ENCODE measurements at regions not wholly inside any gene's neighbourhood (a gene's known extent, or its start where the extent isn't known, plus 50 kb on each side); places are given as distances from the start of the nearest gene placed in this dataset.

DNA sequence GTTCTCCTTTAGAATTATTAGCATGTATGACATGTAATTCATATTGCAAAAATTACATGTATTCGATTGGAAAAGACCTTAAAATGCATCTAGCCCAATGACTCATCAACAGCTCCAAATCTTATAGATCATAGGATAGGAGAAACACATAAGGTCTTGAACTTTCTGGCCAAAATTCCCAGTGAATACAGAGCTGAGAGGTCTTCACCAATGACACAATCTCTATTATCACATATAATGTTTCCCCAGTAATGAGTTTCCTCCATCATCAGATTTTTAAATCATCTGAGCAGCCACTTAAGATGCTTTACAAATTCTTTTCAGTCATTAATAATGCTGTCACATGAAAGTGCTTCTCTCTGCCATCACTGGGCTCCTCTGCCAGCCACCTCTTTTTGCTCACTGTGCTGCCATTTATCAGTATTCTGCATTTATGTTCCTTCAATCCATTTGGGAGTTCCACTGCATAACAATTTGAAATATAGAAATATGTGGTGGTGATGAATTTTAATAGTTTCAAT is 804.9 kb downstream of the SUCLG1 start:
- H3K4me2 ChIP-seq: no peak overlapping the region
- no peak for TF ChIP-seq Cebpa-rat (IDR thresholded peaks at IDR 0.05)
- no peak overlapping the region for H3K9ac ChIP-seq
- no peaks in the 10 kb centered on the region for H4K20me1 ChIP-seq
- no peaks in the 10 kb centered on the region for H3K9me3 ChIP-seq (replicated peaks in 1 of 11)
- no peak overlapping the region for H3K27ac ChIP-seq
- H3K27me3 ChIP-seq: no peaks in the 10 kb centered on the region
- H3K36me3 ChIP-seq: no peaks in the 10 kb centered on the region
- H3K4me3 ChIP-seq: no peak overlapping the region
- no peaks in the 10 kb centered on the region for H3K4me1 ChIP-seq

DNA sequence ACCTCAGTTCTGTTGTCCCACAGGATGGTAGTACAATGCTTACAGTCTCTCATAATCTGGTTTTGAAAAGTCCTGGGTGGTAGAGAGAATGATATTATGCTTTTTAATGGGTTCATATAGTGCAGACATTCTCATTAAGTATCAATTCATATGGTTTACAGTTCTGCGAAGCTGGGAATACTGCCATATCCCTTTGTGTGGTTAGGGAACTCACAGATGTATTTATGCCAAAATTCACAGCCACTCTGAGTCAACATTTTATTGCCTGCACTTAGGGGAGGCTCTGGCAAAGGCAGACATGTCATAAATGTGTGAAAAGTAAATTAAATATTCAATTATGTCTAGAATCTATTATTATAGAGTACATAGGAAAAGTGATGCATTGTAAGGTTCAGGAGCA is 808.2 kb downstream of the SUCLG1 start:
- no peak overlapping the region for H3K9ac ChIP-seq
- no peaks in the 10 kb centered on the region for H3K36me3 ChIP-seq
- H3K4me1 ChIP-seq: no peaks in the 10 kb centered on the region
- no peaks in the 10 kb centered on the region for H3K27me3 ChIP-seq
- H3K4me2 ChIP-seq: no peak overlapping the region
- H3K27ac ChIP-seq: no peak overlapping the region
- H4K20me1 ChIP-seq: no peaks in the 10 kb centered on the region
- no peak overlapping the region for H3K4me3 ChIP-seq
- no peak for TF ChIP-seq Cebpa-rat (IDR thresholded peaks at IDR 0.05)
- no peaks in the 10 kb centered on the region for H3K9me3 ChIP-seq (replicated peaks in 1 of 11)

DNA sequence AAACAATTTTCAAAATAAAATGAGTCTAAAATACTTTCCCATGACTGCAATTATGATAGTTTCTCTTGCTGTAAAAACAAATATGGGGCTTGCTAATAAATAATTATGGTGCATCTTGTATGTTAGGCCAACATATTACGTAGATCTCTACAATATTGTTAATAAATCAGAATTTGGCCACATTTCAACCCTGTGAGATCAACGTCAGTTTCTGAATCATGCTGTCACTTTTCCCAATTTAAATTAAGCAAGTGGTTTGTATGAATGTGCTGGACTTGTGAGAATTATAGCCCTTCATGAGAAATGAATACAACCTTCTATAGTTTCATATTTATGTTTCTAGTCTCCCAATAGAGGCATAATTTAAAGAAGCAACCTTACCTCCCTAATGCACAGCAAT is 808.9 kb downstream of the SUCLG1 start:
- H3K4me3 ChIP-seq: no peak overlapping the region
- no peaks in the 10 kb centered on the region for H3K4me1 ChIP-seq
- H3K9me3 ChIP-seq (replicated peaks in 1 of 11): no peaks in the 10 kb centered on the region
- no peak overlapping the region for H3K27ac ChIP-seq
- TF ChIP-seq Cebpa-rat (IDR thresholded peaks at IDR 0.05): no peak
- no peaks in the 10 kb centered on the region for H3K27me3 ChIP-seq
- H4K20me1 ChIP-seq: no peaks in the 10 kb centered on the region
- H3K4me2 ChIP-seq: no peak overlapping the region
- H3K9ac ChIP-seq: no peak overlapping the region
- H3K36me3 ChIP-seq: no peaks in the 10 kb centered on the region

- TF ChIP-seq Cebpa-rat (IDR thresholded peaks at IDR 0.05): no peak
Observed at GRCh38 chr2:83640506-83640905, 818.6 kb downstream of the SUCLG1 start.

DNA sequence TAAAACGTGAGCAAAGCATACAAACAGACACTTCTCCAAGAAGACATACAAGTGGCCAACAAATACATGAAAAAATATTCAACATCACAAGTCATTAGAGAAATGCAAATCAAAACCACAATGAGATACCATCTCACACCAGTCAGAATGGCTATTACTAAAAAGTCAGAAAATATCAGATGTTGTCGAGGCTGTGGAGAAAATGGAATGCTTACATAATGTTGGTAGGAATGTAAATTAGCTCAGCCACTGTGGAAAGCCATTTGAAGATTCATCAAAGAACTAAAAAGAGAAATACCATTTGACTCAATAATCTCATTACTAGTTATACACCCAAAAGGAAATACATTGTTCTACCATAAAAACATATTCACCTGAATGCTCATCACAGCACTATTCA is 825.7 kb downstream of the SUCLG1 start:
- Histone ChIP-seq H3K36me3 (no peaks in the 10 kb centered on the region), H3K27ac (no peak overlapping the region), H3K4me3 (no peak overlapping the region), H3K9ac (no peak overlapping the region), H4K20me1 (no peaks in the 10 kb centered on the region), H3K4me2 (no peak overlapping the region), H3K27me3 (no peaks in the 10 kb centered on the region), H3K9me3 (replicated peaks in 1 of 11) (peaks cover 8 to 18% (median 15%) of the 10 kb centered on the region in 11 experiments; a peak in 20 of 22 replicates), H3K4me1 (no peaks in the 10 kb centered on the region)
- no peak for TF ChIP-seq Cebpa-rat (IDR thresholded peaks at IDR 0.05)

More at GRCh38 chr2:83640506-83640905, 818.6 kb downstream of the SUCLG1 start:
- Histone ChIP-seq H3K27me3 (no peaks in the 10 kb centered on the region), H3K9ac (no peak overlapping the region), H3K36me3 (no peaks in the 10 kb centered on the region), H3K4me3 (no peak overlapping the region), H3K27ac (no peak overlapping the region), H3K4me1 (no peaks in the 10 kb centered on the region), H4K20me1 (no peaks in the 10 kb centered on the region), H3K4me2 (no peak overlapping the region), H3K9me3 (replicated peaks in 1 of 11) (peaks cover 3 to 4% (median 3%) of the 10 kb centered on the region in 11 experiments; a peak in 12 of 22 replicates)

DNA sequence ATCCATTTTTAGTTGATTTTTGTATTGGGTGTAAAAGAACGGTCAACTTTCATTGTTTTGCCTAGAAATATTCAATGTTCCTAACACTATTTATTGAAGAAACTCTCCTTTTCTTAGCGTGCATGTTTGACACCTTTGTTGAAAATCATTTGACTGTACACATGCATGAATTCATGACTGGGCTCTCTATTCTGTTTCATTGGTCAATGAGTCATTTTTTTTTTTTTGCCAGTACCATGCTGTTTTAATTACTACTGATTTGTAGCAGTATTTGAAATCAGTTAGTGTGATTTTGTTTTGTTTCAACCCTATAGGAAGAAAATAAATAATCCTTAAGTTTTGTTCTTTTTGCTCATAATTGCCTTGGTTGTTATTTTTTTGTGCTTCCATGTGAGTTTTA is 828.7 kb downstream of the SUCLG1 start:
- H3K27me3 ChIP-seq: no peaks in the 10 kb centered on the region
- peaks cover 4 to 14% (median 10%) of the 10 kb centered on the region in 11 experiments; a peak in 20 of 22 replicates for H3K9me3 ChIP-seq (replicated peaks in 1 of 11)
- no peak for TF ChIP-seq Cebpa-rat (IDR thresholded peaks at IDR 0.05)
- H3K36me3 ChIP-seq: no peaks in the 10 kb centered on the region
- no peak overlapping the region for H3K4me2 ChIP-seq
- no peaks in the 10 kb centered on the region for H3K4me1 ChIP-seq
- no peak overlapping the region for H3K9ac ChIP-seq
- no peak overlapping the region for H3K27ac ChIP-seq
- no peak overlapping the region for H3K4me3 ChIP-seq
- no peaks in the 10 kb centered on the region for H4K20me1 ChIP-seq

- H3K27ac ChIP-seq: no peak overlapping the region
- no peak for TF ChIP-seq Cebpa-rat (IDR thresholded peaks at IDR 0.05)
- no peak overlapping the region for H3K4me3 ChIP-seq
- no peaks in the 10 kb centered on the region for H4K20me1 ChIP-seq
- H3K4me2 ChIP-seq: no peak overlapping the region
- no peak overlapping the region for H3K9ac ChIP-seq
- peaks cover 0 to 16% (median 0%) of the 10 kb centered on the region in 11 experiments; a peak in 4 of 22 replicates for H3K9me3 ChIP-seq (replicated peaks in 1 of 11)
- H3K27me3 ChIP-seq: no peaks in the 10 kb centered on the region
- no peaks in the 10 kb centered on the region for H3K4me1 ChIP-seq
- no peaks in the 10 kb centered on the region for H3K36me3 ChIP-seq
Observed at GRCh38 chr2:83615511-83615910, 843.6 kb downstream of the SUCLG1 start.

- Histone ChIP-seq H3K4me1 (no peaks in the 10 kb centered on the region), H3K4me2 (no peak overlapping the region), H3K27me3 (no peaks in the 10 kb centered on the region), H4K20me1 (no peaks in the 10 kb centered on the region), H3K36me3 (no peaks in the 10 kb centered on the region), H3K9me3 (replicated peaks in 1 of 11) (peaks cover 0 to 6% (median 0%) of the 10 kb centered on the region in 11 experiments; a peak in 3 of 22 replicates), H3K4me3 (no peak overlapping the region), H3K9ac (no peak overlapping the region), H3K27ac (no peak overlapping the region)
- TF ChIP-seq Cebpa-rat (IDR thresholded peaks at IDR 0.05): no peak
Observed at GRCh38 chr2:83613178-83613577, 845.9 kb downstream of the SUCLG1 start.

DNA sequence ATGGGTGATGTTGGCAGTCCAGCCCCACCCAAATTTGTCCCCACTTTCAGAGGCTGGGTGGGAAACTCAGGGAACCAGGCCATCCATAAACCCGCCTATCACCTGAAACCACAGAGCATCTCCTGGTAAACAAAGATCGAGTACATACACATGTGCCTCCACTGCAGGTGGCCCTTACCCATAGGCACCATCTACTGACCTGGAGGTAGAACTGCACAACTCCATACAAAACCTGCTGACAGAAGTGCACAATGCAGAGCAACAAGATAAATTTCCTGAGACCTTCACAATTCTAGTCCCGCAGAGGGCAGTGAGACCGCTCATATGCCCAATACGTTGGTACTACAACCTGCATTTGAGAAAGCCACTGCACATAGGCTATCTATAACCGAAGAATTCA is 856.3 kb downstream of the SUCLG1 start:
- Histone ChIP-seq H3K9ac (no peak overlapping the region), H3K4me1 (no peaks in the 10 kb centered on the region), H3K36me3 (no peaks in the 10 kb centered on the region), H4K20me1 (no peaks in the 10 kb centered on the region), H3K27ac (no peak overlapping the region), H3K9me3 (replicated peaks in 1 of 11) (peaks cover 0 to 9% (median 6%) of the 10 kb centered on the region in 11 experiments; a peak in 11 of 22 replicates), H3K27me3 (no peaks in the 10 kb centered on the region), H3K4me3 (no peak overlapping the region), H3K4me2 (no peak overlapping the region)
- TF ChIP-seq Cebpa-rat (IDR thresholded peaks at IDR 0.05): no peak

DNA sequence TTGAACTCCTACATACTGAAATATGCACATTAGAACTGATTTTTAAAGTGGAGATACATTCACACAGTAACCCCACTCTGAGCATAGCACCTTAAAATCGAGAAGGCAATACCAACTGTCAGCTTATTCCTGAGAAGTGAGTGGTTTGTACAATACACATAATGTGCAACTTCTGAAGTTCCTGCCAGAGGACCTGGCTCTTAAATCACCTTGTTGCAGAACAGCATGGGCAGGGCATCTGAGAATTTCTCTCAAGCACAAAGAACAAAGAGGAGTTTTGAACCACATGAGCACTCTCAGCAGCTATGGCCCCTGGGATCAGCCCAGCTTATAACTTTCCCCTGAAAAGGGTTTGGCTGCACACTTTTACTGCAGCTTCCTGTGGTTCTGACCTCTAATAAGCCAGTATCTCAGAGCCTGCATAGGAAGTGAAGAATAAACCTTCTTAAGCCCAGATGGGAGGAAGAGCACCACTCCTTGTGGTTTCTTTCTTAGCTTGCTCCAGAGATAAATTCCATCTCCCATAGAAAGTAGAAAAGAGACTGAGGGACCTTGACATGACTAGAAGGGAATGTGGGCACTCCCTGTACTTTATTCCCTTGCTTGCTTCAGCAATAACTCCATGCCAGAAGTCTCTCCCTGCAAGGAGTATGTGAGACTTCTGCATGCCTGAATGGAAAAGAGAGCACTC is 862.3 kb downstream of the SUCLG1 start:
- H3K4me2 ChIP-seq: peak overlapping the region in 1 of 11 experiments; percentile 13; a peak in 1 of 22 replicates
- H3K27ac ChIP-seq: no peak overlapping the region
- H4K20me1 ChIP-seq: no peaks in the 10 kb centered on the region
- no peaks in the 10 kb centered on the region for H3K36me3 ChIP-seq
- peaks cover 0 to 10% (median 0%) of the 10 kb centered on the region in 10 experiments; a peak in 1 of 20 replicates for H3K4me1 ChIP-seq
- no peaks in the 10 kb centered on the region for H3K27me3 ChIP-seq
- TF ChIP-seq Cebpa-rat (IDR thresholded peaks at IDR 0.05): no peak
- peaks cover 0 to 9% (median 6%) of the 10 kb centered on the region in 11 experiments; a peak in 11 of 22 replicates for H3K9me3 ChIP-seq (replicated peaks in 1 of 11)
- H3K4me3 ChIP-seq: no peak overlapping the region
- no peak overlapping the region for H3K9ac ChIP-seq
